ENCODE measurements at regions not wholly inside any gene's neighbourhood (a gene's known extent, or its start where the extent isn't known, plus 50 kb on each side); places are given as distances from the start of the nearest gene placed in this dataset.

DNA sequence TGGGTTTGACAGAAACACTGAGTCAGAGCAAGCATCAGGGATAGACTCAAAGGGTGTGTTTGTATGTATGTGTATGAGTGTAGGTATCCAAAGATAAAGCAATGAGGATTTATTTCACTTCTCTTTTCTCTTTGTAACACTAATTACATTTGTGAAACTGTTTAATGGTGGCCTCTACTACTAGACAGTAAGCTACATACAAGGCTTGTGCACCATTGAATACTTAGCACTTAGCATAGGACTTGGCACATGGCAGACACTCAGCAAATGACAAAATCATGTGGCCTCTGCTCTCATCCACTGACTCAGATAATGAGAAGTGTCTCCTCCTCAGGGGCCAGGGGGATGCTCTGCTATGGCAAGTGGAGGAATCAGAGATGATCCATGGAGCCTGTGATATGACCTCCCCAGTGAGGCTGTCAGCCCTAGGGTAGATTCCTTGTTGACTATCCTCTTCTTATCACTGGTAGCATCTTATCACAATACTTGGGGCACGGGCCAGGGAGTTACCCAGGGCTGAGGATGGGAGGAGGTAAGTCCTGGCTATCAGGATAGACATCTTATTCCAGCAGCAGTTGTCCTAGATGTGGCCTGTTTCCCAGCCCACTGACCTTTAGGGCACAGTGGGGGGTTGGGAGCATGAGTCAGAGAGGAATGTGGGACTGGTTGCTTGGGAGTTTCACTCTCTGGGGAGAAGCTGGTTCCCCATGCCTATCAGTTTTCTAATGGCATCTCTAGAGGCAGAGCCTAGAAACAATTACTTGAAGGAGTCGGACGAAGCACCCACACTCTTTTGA is 71.2 kb upstream of the HOXC13 start:
- H3K23me2 ChIP-seq (ENCODE audit: insufficient read length, low read depth, low read length, poor library complexity, severe bottlenecking), result no peaks in the 10 kb centered on the region
- H2AFZ ChIP-seq (ENCODE audit: low read length), result no peak overlapping the region
- H3T11ph ChIP-seq (ENCODE audit: low read length), result no peak overlapping the region
- H2BK15ac ChIP-seq (ENCODE audit: low read depth, low read length), result no peak overlapping the region
- H3K4me2 ChIP-seq (ENCODE audit: insufficient read depth, insufficient read length, low read length), result no peak overlapping the region
- Mint-ChIP-seq H3K27ac (no peak overlapping the region), H3K27me3 (ENCODE audit: low read depth) (peaks cover 19% of the 10 kb centered on the region), H3K4me1 (peaks cover 6% of the 10 kb centered on the region in 2 experiments), H3K36me3 (ENCODE audit: insufficient read depth in 1 of 3, low read depth in 3 of 3) (no peaks in the 10 kb centered on the region), H3K4me3 (no peak overlapping the region), H3K9me3 (no peaks in the 10 kb centered on the region)
- H3K56ac ChIP-seq (ENCODE audit: insufficient read length, low read depth, low read length), result no peak overlapping the region
- H2BK12ac ChIP-seq (ENCODE audit: insufficient read length, low read depth, low read length), result no peak overlapping the region
- TF ChIP-seq CTCF (conservative IDR thresholded peaks at IDR 0.05), result no peak
- H3K4me1 ChIP-seq (ENCODE audit: insufficient read depth, low read length), result no peaks in the 10 kb centered on the region
- H2BK20ac ChIP-seq (ENCODE audit: low read depth, low read length, poor library complexity, severe bottlenecking), result no peak overlapping the region
- no peaks in the 10 kb centered on the region for H3K27me3 ChIP-seq (ENCODE audit: insufficient read depth, low read length)
- no peak overlapping the region for H3K9ac ChIP-seq (ENCODE audit: extremely low read depth, insufficient read length, low read length)
- H4K91ac ChIP-seq (ENCODE audit: insufficient read length, low read depth, low read length), result no peak overlapping the region
- no peak overlapping the region for H4K5ac ChIP-seq (ENCODE audit: insufficient read length, low read depth, low read length)
- no peak overlapping the region for H2BK5ac ChIP-seq (ENCODE audit: insufficient read length, low read length)
- H4K8ac ChIP-seq (replicated peaks; ENCODE audit: insufficient read length, low read depth, low read length), result no peak overlapping the region
- no peak overlapping the region for H3K18ac ChIP-seq (ENCODE audit: insufficient read length, low read depth, low read length)
- H3K14ac ChIP-seq (ENCODE audit: insufficient read depth, low read length), result no peak overlapping the region
- H2BK120ac ChIP-seq (ENCODE audit: low read depth, low read length, poor library complexity, severe bottlenecking), result no peak overlapping the region
- no peak overlapping the region for H3K27ac ChIP-seq (ENCODE audit: insufficient read length, low read depth, low read length)
- H3K9me3 ChIP-seq (ENCODE audit: control insufficient read depth, low read depth, low read length), result no peaks in the 10 kb centered on the region
- H3K4ac ChIP-seq (ENCODE audit: low read depth, low read length), result no peak overlapping the region
- H2AK5ac ChIP-seq (ENCODE audit: insufficient read length, low read length), result no peak overlapping the region
- H3K79me1 ChIP-seq (ENCODE audit: insufficient read depth, low read depth, low read length, poor library complexity, severe bottlenecking), result no peaks in the 10 kb centered on the region
- H3K23ac ChIP-seq (ENCODE audit: insufficient read length, low read depth, low read length), result no peak overlapping the region
- DNase-seq, result peak; percentile 79
- no peaks in the 10 kb centered on the region for H3K79me2 ChIP-seq (ENCODE audit: insufficient read depth, low read length)
- H4K20me1 ChIP-seq (ENCODE audit: control insufficient read depth, insufficient read depth, insufficient read length), result no peaks in the 10 kb centered on the region
- no CpG with 5 or more reads among the region's 3 CpGs for WGBS (ENCODE audit: extremely low coverage, insufficient read length, low lambda C conversion rate)
